B cell (primary cell): ENCODE measurements at regions not wholly inside any gene's neighbourhood (a gene's known extent, or its start where the extent isn't known, plus 50 kb on each side); places are given as distances from the start of the nearest gene placed in this dataset.

Experiments used
- ATAC-seq: fragments of 200-7000 bp; cut with Tn5 transposase; one replicate; pipeline ENCODE4 v1.10.0; 2021; ENCODE audit warnings: low read depth, mild to moderate bottlenecking, moderate number of reproducible peaks, moderate library complexity
- CTCF ChIA-PET: fragments of 350-600 bp; sonication (Branson Sonifier 250); formaldehyde crosslinking; loops from one replicate; lab custom pipeline; 2021; ENCODE audit warnings: antibody characterized with exemption, inconsistent platforms; lab: Charles Lee
- POLR2A ChIA-PET: fragments of 350-600 bp; sonication (Branson Sonifier 250); formaldehyde crosslinking; loops from one replicate; lab custom pipeline; 2021; ENCODE audit warnings: antibody characterized with exemption; lab: Charles Lee
- DNase-seq: peaks from one replicate; pipeline ENCODE4 v3.0.0; 2013
- H2AFZ ChIP-seq: 2 replicates; pipeline ENCODE4 v1.6.1; 2012; ENCODE audit warnings: mild to moderate bottlenecking, low read depth, low read length; ENCODE audit not compliant: insufficient read depth, poor library complexity, severe bottlenecking
- H3K27ac ChIP-seq, 2 donors: 1 replicate in 1 of 2; 2 replicates in 1 of 2; pipeline ENCODE4 v1.5.1; 2012 to 2013; ENCODE audit warnings: low read length in 2 of 2, mild to moderate bottlenecking in 2 of 2, moderate library complexity in 1 of 2
- H3K27me3 ChIP-seq, 4 experiments: fragments of 200-600 bp in 1 of 4; sonication (generic) in 1 of 4; replicated peaks in 1 of 4; 1 replicate in 2 of 4; 2 replicates in 2 of 4; pipeline versions ENCODE4 v1.6.1 to v1.7.0; 2013 to 2016; ENCODE audit warnings: low read length in 3 of 4, mild to moderate bottlenecking in 2 of 4, mixed read lengths in 1 of 4, moderate library complexity in 1 of 4; ENCODE audit not compliant: insufficient read depth in 4 of 4, control insufficient read depth in 3 of 4; ENCODE audit errors: control extremely low read depth in 1 of 4
- H3K36me3 ChIP-seq, 2 experiments: replicated peaks in 1 of 2; 1 replicate in 1 of 2; 2 replicates in 1 of 2; pipeline versions ENCODE4 v1.6.1 to v1.7.1; 2013; ENCODE audit warnings: low read length in 1 of 2; ENCODE audit not compliant: insufficient read depth in 2 of 2, control insufficient read depth in 1 of 2; ENCODE audit errors: control extremely low read depth in 1 of 2, extremely low read depth in 1 of 2
- H3K4me1 ChIP-seq, 2 donors: fragments of 200-600 bp in 1 of 2; sonication (generic) in 1 of 2; 1 replicate in 1 of 2; 2 replicates in 1 of 2; pipeline versions ENCODE4 v1.5.1 to v1.6.1; 2013 to 2017; ENCODE audit warnings: low read length in 2 of 2; ENCODE audit not compliant: control insufficient read depth in 2 of 2, insufficient read depth in 2 of 2
- H3K4me2 ChIP-seq: replicated peaks from 2 replicates; pipeline ENCODE3; 2012; ENCODE audit warnings: mild to moderate bottlenecking, low read depth, low read length; ENCODE audit not compliant: poor library complexity, severe bottlenecking
- H3K4me3 ChIP-seq, 5 experiments: fragments of 200-600 bp in 1 of 5; sonication (generic) in 1 of 5; 1 replicate in 3 of 5; 2 replicates in 2 of 5; pipeline versions ENCODE4 v1.5.1 to v1.7.0; 2011 to 2016; ENCODE audit warnings: low read length in 4 of 5, mild to moderate bottlenecking in 4 of 5, low read depth in 2 of 5, control low read depth in 1 of 5, moderate library complexity in 1 of 5; ENCODE audit not compliant: insufficient read depth in 1 of 5; ENCODE audit errors: control extremely low read depth in 1 of 5, extremely low read depth in 1 of 5
- H3K79me2 ChIP-seq: fragments of 200-600 bp; sonication (generic); one replicate; pipeline ENCODE4 v1.6.0; 2016; ENCODE audit warnings: low read length; ENCODE audit not compliant: control insufficient read depth, insufficient read depth
- H3K9ac ChIP-seq: fragments of 200-600 bp; sonication (generic); 2 replicates; pipeline ENCODE4 v1.6.1; 2017; ENCODE audit warnings: mild to moderate bottlenecking, low read length, moderate library complexity
- H3K9me3 ChIP-seq, 3 donors: one replicate each; pipeline versions ENCODE4 v1.6.1 to v1.7.1; 2013; ENCODE audit warnings: low read length in 2 of 3; ENCODE audit not compliant: control insufficient read depth in 2 of 3, insufficient read depth in 1 of 3; ENCODE audit errors: control extremely low read depth in 1 of 3
- H4K20me1 ChIP-seq: 2 replicates; pipeline ENCODE4 v1.6.0; 2012; ENCODE audit warnings: mild to moderate bottlenecking, low read length; ENCODE audit not compliant: insufficient read depth, control insufficient read depth, poor library complexity, severe bottlenecking
- H3K27ac Mint-ChIP-seq: one replicate; pipeline ENCODE4 v1.8.0; 2021; ENCODE audit warnings: mixed read lengths
- H3K27me3 Mint-ChIP-seq: one replicate; pipeline ENCODE4 v1.8.0; 2021; ENCODE audit warnings: mixed read lengths
- H3K4me1 Mint-ChIP-seq: one replicate; pipeline ENCODE4 v1.8.0; 2021; ENCODE audit warnings: mixed read lengths
- H3K4me3 Mint-ChIP-seq: one replicate; pipeline ENCODE4 v1.8.0; 2021; ENCODE audit warnings: mixed read lengths
- H3K9me3 Mint-ChIP-seq: one replicate; pipeline ENCODE4 v1.8.0; 2022; ENCODE audit warnings: mixed read lengths; ENCODE audit not compliant: insufficient read depth
- EZH2 ChIP-seq: IDR thresholded peaks from 2 replicates; pipeline ENCODE4 v1.6.1; 2012; ENCODE audit warnings: borderline replicate concordance, low read depth, mild to moderate bottlenecking, moderate library complexity, low read length; ENCODE audit not compliant: insufficient read depth, poor library complexity, severe bottlenecking
- WGBS: methylation state at CpG from one replicate; pipeline ENCODE4 v1.1.5; 2013; ENCODE audit warnings: missing lambda C conversion rate; ENCODE audit not compliant: insufficient coverage; 5-methylcytosine and 5-hydroxymethylcytosine counted together
- intact Hi-C: fragments of 100-400 bp; cut with micrococcal nuclease; formaldehyde crosslinking; loops from one replicate; pipeline ENCODE4 v1.10.0; 2022
- TF ChIP-seq, protein P1 (sequence below): fragments of 200-600 bp; IDR thresholded peaks from one replicate; pipeline ENCODE4 v1.8.0; 2022; ENCODE audit warnings: antibody characterized with exemption, mild to moderate bottlenecking

DNA sequence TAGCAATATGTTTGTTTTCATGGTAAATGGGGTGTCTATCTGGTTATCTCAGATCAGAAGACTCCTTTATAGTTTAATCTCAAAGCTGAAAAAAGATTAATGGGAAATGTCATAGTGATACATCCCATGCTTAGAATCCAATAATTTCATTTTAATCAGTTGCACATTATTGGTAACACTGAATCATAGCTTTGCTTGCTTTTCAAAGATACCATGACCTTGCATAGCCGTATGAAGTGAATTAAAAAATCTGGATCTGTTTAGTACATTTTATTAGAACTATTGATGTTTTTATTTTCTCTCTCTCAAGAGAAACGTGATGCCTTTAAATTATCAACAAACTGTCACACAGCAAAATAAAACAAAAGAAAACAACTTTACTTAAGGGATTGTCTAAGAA lies 506.7 kb upstream of the SGO1 start:
- Histone ChIP-seq H3K4me1 (no peaks in the 10 kb centered on the region), H3K4me2 (no peak overlapping the region), H3K9me3 (no peaks in the 10 kb centered on the region), H3K36me3 (no peaks in the 10 kb centered on the region), H2AFZ (no peak overlapping the region), H3K9ac (no peak overlapping the region), H3K4me3 (no peak overlapping the region), H3K79me2 (no peaks in the 10 kb centered on the region), H4K20me1 (no peaks in the 10 kb centered on the region), H3K27me3 (no peaks in the 10 kb centered on the region), H3K27ac (no peak overlapping the region)
- intact Hi-C loops: no loop called here
- no CpG with 5 or more reads among the region's 2 CpGs for WGBS
- no peaks in the 10 kb centered on the region for H3K27me3 Mint-ChIP-seq
- H3K4me3 Mint-ChIP-seq: no peak overlapping the region
- ChIA-PET CTCF (no interaction called here), POLR2A (no interaction called here)
- no peaks in the 10 kb centered on the region for H3K9me3 Mint-ChIP-seq
- TF ChIP-seq, protein P1, sequence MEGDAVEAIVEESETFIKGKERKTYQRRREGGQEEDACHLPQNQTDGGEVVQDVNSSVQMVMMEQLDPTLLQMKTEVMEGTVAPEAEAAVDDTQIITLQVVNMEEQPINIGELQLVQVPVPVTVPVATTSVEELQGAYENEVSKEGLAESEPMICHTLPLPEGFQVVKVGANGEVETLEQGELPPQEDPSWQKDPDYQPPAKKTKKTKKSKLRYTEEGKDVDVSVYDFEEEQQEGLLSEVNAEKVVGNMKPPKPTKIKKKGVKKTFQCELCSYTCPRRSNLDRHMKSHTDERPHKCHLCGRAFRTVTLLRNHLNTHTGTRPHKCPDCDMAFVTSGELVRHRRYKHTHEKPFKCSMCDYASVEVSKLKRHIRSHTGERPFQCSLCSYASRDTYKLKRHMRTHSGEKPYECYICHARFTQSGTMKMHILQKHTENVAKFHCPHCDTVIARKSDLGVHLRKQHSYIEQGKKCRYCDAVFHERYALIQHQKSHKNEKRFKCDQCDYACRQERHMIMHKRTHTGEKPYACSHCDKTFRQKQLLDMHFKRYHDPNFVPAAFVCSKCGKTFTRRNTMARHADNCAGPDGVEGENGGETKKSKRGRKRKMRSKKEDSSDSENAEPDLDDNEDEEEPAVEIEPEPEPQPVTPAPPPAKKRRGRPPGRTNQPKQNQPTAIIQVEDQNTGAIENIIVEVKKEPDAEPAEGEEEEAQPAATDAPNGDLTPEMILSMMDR: no peak
- no peak for TF ChIP-seq EZH2
- no peaks in the 10 kb centered on the region for H3K4me1 Mint-ChIP-seq
- DNase-seq (no peak), ATAC-seq (no peak)
- H3K27ac Mint-ChIP-seq: no peak overlapping the region

DNA sequence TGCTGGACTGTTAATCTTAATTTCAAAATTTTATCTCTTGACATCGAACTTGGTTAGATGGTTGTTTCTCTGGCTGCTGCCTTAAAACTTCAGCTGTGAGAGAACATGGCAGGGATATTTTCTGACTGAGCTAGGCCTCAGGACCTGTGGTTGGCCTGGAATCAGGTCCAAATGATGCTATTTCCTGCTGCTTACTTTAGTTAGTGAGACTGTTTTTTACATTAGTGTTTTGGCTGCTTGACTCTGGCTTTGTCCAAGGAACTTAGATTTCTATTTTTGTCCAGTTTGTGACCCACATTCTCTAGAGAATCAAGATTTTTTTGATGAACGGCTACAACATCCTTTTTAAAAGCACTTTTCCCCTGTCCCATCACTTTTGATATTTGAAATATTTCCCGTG lies 497.9 kb upstream of the SGO1 start:
- peaks cover 9% of the 10 kb centered on the region for H3K9me3 Mint-ChIP-seq
- H3K4me3 Mint-ChIP-seq: no peak overlapping the region
- TF ChIP-seq, protein P1: no peak
- TF ChIP-seq EZH2: no peak
- intact Hi-C loops: no loop called here
- no peak overlapping the region for H2AFZ ChIP-seq
- ChIA-PET POLR2A (no interaction called here), CTCF (no interaction called here)
- DNase-seq (no peak), ATAC-seq (no peak)
- no peak overlapping the region for H3K27ac ChIP-seq
- H3K9me3 ChIP-seq: no peaks in the 10 kb centered on the region
- no peak overlapping the region for H3K4me2 ChIP-seq
- H3K9ac ChIP-seq: no peak overlapping the region
- no peak overlapping the region for H3K27ac Mint-ChIP-seq
- H4K20me1 ChIP-seq: no peaks in the 10 kb centered on the region
- H3K4me3 ChIP-seq: no peak overlapping the region
- 100% methylated on average over 1 of the region's 3 CpGs for WGBS
- H3K4me1 ChIP-seq: no peaks in the 10 kb centered on the region
- no peaks in the 10 kb centered on the region for H3K27me3 ChIP-seq
- H3K27me3 Mint-ChIP-seq: no peaks in the 10 kb centered on the region
- H3K4me1 Mint-ChIP-seq: no peaks in the 10 kb centered on the region
- no peaks in the 10 kb centered on the region for H3K36me3 ChIP-seq
- no peaks in the 10 kb centered on the region for H3K79me2 ChIP-seq
